Gastrocnemius medialis (tissue), 4 donors: ENCODE measurements at regions not wholly inside any gene's neighbourhood (a gene's known extent, or its start where the extent isn't known, plus 50 kb on each side); places are given as distances from the start of the nearest gene placed in this dataset.
"Not testable (repeated sequence)": the region's sequence is repeated elsewhere in the genome, so short reads cannot be mapped to it uniquely, and the experiment has no call there.

Source experiments
- ATAC-seq, 2 donors: fragments of 150-250 bp; one replicate each; pipeline ENCODE4 v1.9.1; 2016
- DNase-seq, 2 donors: peaks; one replicate each; pipeline ENCODE4 v3.0.0-alpha.2; 2019
- H3K27ac ChIP-seq, 4 donors: fragments of 200-600 bp; sonication (generic); 1 replicate in 1 of 4; 2 replicates in 3 of 4; pipeline ENCODE4 v1.5.1; 2016 to 2018; ENCODE audit warnings: mild to moderate bottlenecking in 2 of 4, moderate library complexity in 1 of 4
- H3K27me3 ChIP-seq, 3 donors: fragments of 200-600 bp; sonication (generic) in 2 of 3; 1 replicate in 1 of 3; 2 replicates in 2 of 3; pipeline versions ENCODE4 v1.5.1 to v1.6.0; 2016 to 2019; ENCODE audit warnings: mild to moderate bottlenecking in 1 of 3, moderate library complexity in 1 of 3
- H3K36me3 ChIP-seq, 2 donors: fragments of 200-600 bp; sonication (generic) in 1 of 2; one replicate each; pipeline ENCODE4 v1.5.1; 2017 to 2018
- H3K4me1 ChIP-seq, 2 donors: fragments of 200-600 bp; sonication (generic) in 1 of 2; one replicate each; pipeline ENCODE4 v1.5.1; 2016 to 2017; ENCODE audit warnings: mild to moderate bottlenecking in 2 of 2
- H3K4me3 ChIP-seq, 4 donors: fragments of 200-600 bp; sonication (generic) in 3 of 4; 1 replicate in 1 of 4; 2 replicates in 3 of 4; pipeline ENCODE4 v1.5.1; 2016 to 2019; ENCODE audit warnings: mild to moderate bottlenecking in 2 of 4
- H3K9me3 ChIP-seq, 3 donors: fragments of 200-600 bp; sonication (generic) in 2 of 3; 1 replicate in 1 of 3; 2 replicates in 2 of 3; pipeline ENCODE4 v1.5.1; 2016 to 2019
- POLR2A ChIP-seq, 2 donors: fragments of 450-650 bp; IDR thresholded peaks; one replicate each; pipeline ENCODE4 v1.6.1; 2017; ENCODE audit warnings: antibody characterized with exemption in 2 of 2, mild to moderate bottlenecking in 2 of 2, moderate library complexity in 2 of 2
- in situ Hi-C, 4 donors: fragments of 200-750 bp; cut with MboI; loops; one replicate each; pipeline versions ENCODE4 v1.15.0 to v1.8.0; 2017; ENCODE audit warnings: low sequenced_read_pairs in 4 of 4
- intact Hi-C: fragments of 100-400 bp; cut with DNase I; formaldehyde crosslinking; loops from one replicate; pipeline ENCODE4 v1.15.1; 2023; ENCODE audit warnings: low total_unique reads
- TF ChIP-seq, protein P1 (sequence below), 5 experiments: fragments of 450-650 bp in 3 of 5; fragments of 200-600 bp in 2 of 5; sonication (generic) in 2 of 5; IDR thresholded peaks in 4 of 5; conservative IDR thresholded peaks in 1 of 5; 1 replicate in 4 of 5; 2 replicates in 1 of 5; pipeline ENCODE4 v1.5.1; 2016 to 2019; ENCODE audit warnings: antibody characterized with exemption in 5 of 5, mild to moderate bottlenecking in 3 of 5, moderate library complexity in 3 of 5

DNA sequence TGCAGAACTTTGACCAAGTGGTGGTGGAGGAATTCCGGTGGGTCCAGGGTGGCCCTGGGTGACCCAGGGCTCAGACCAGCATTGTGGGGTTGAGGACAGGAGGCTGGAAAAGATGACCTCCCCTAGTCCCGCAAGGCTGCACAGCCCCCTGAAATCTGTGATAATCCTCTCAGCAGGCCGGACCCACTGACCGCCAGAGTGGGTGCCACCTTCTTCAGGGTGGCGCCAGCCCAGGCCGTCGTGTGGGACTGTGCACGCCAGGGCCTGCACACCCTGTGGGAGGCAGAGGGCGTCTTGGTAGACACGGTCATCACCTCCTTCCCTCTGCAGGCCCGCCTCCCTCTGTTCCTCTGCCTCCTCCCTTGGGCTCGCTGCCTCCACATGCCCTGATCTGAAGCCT is 137.7 kb downstream of the TBC1D2B start:
- no peak for DNase-seq
- no peaks in the 10 kb centered on the region for H3K9me3 ChIP-seq
- ATAC-seq, result no peak
- in situ Hi-C loops, result loop anchor here in 1 of 4 donors (25.0 kb wide), 1 partner anchor 797 kb away; no protein-coding TSS in a partner anchor
- H3K36me3 ChIP-seq, result no peaks in the 10 kb centered on the region
- intact Hi-C loops, result no loop called here
- H3K27ac ChIP-seq, result no peak overlapping the region
- TF ChIP-seq POLR2A (IDR thresholded peaks at IDR 0.05), result no peak
- TF ChIP-seq, protein P1, sequence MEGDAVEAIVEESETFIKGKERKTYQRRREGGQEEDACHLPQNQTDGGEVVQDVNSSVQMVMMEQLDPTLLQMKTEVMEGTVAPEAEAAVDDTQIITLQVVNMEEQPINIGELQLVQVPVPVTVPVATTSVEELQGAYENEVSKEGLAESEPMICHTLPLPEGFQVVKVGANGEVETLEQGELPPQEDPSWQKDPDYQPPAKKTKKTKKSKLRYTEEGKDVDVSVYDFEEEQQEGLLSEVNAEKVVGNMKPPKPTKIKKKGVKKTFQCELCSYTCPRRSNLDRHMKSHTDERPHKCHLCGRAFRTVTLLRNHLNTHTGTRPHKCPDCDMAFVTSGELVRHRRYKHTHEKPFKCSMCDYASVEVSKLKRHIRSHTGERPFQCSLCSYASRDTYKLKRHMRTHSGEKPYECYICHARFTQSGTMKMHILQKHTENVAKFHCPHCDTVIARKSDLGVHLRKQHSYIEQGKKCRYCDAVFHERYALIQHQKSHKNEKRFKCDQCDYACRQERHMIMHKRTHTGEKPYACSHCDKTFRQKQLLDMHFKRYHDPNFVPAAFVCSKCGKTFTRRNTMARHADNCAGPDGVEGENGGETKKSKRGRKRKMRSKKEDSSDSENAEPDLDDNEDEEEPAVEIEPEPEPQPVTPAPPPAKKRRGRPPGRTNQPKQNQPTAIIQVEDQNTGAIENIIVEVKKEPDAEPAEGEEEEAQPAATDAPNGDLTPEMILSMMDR (IDR thresholded peaks at IDR 0.05 in 4 of 5, conservative IDR thresholded peaks at IDR 0.05 in 1 of 5), result no peak
- no peaks in the 10 kb centered on the region for H3K27me3 ChIP-seq
- H3K4me1 ChIP-seq, result peaks cover under 1 to 7% of the 10 kb centered on the region in 2 donors
- no peak overlapping the region for H3K4me3 ChIP-seq

- H3K36me3 ChIP-seq, H3K9me3 ChIP-seq, DNase-seq, intact Hi-C loops, H3K27ac ChIP-seq, H3K4me1 ChIP-seq, H3K27me3 ChIP-seq, H3K4me3 ChIP-seq, ATAC-seq: not testable (repeated sequence)
- in situ Hi-C loops, result loop anchor here in 1 of 4 donors (25.0 kb wide), 1 partner anchor 798 kb away; no protein-coding TSS in a partner anchor
These were observed 138.5 kb downstream of the TBC1D2B start for GRCh38 chr15:77939026-77939425.

GRCh38 chr15:77938546-77938945 is 139.0 kb downstream of the TBC1D2B start:
- intact Hi-C loops, H3K36me3 ChIP-seq, H3K27me3 ChIP-seq, DNase-seq, H3K27ac ChIP-seq, H3K4me1 ChIP-seq, ATAC-seq, H3K9me3 ChIP-seq, H3K4me3 ChIP-seq: not testable (repeated sequence)
- in situ Hi-C loops, result loop anchor here in 1 of 4 donors (25.0 kb wide), 1 partner anchor 799 kb away; no protein-coding TSS in a partner anchor

- intact Hi-C loops, H3K9me3 ChIP-seq, ATAC-seq, H3K4me3 ChIP-seq, DNase-seq, H3K27me3 ChIP-seq, H3K4me1 ChIP-seq, H3K36me3 ChIP-seq, H3K27ac ChIP-seq: not testable (repeated sequence)
- in situ Hi-C loops, result loop anchor here in 1 of 4 donors (25.0 kb wide), 1 partner anchor 801 kb away; no protein-coding TSS in a partner anchor
These were observed 140.9 kb downstream of the TBC1D2B start for GRCh38 chr15:77936567-77936966.

DNA sequence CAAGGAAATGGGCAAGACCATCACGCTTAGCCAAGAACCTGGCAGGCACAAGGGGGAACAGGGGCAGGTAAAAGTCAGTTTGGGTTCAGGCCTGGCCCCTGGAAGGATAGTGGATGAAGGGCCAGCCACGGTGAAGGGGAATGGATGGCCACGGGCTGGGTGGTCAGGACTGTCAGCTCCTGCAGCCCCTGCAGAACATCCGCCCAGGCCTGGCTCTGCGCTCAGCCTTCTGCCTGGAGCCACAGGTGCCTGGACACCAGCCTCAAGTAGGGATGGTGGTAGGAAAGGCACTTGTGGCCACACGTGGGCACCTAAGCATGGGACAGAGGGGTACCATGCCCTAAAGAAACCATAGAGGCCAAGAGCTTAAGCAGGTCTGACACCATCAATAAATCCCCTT is 143.0 kb downstream of the TBC1D2B start:
- ATAC-seq, H3K36me3 ChIP-seq, intact Hi-C loops, H3K4me1 ChIP-seq, H3K27ac ChIP-seq, H3K9me3 ChIP-seq, DNase-seq, H3K27me3 ChIP-seq, H3K4me3 ChIP-seq: not testable (repeated sequence)
- in situ Hi-C loops, result loop anchor here in 1 of 4 donors (25.0 kb wide), 1 partner anchor 803 kb away; no protein-coding TSS in a partner anchor

GRCh38 chr15:77930907-77931306 is 146.6 kb downstream of the TBC1D2B start:
- in situ Hi-C loops, result loop anchor here in 1 of 4 donors (25.0 kb wide), 1 partner anchor 806 kb away; no protein-coding TSS in a partner anchor
- H3K4me3 ChIP-seq, H3K36me3 ChIP-seq, DNase-seq, H3K27ac ChIP-seq, H3K9me3 ChIP-seq, ATAC-seq, H3K27me3 ChIP-seq, H3K4me1 ChIP-seq, intact Hi-C loops: not testable (repeated sequence)

GRCh38 chr15:77930490-77930889 is 147.0 kb downstream of the TBC1D2B start:
- DNase-seq, H3K4me1 ChIP-seq, H3K4me3 ChIP-seq, H3K9me3 ChIP-seq, H3K36me3 ChIP-seq, H3K27ac ChIP-seq, H3K27me3 ChIP-seq, intact Hi-C loops, ATAC-seq: not testable (repeated sequence)
- in situ Hi-C loops, result loop anchor here in 1 of 4 donors (25.0 kb wide), 1 partner anchor 807 kb away; no protein-coding TSS in a partner anchor

DNA sequence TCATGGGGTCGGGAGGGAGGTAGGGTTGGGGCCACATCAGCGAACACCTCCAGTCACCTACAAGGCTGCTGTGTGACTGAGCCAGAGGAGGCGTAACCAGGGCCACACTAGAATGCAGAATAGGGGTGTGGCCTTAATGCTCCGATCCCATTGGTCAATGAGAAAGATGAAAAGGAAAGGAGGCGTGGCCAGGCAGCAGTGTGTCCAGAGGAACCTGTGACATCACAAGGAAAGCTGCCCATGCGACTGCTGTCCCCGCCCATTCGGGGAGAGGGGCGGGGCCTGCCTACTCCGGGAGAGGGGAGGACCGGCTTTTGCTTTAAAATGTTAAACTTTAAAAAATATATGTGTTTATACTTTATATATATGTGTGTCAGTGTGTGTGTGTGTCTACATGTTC is 150.7 kb downstream of the TBC1D2B start:
- H3K27ac ChIP-seq, H3K4me3 ChIP-seq, DNase-seq, H3K36me3 ChIP-seq, H3K9me3 ChIP-seq, H3K27me3 ChIP-seq, intact Hi-C loops, H3K4me1 ChIP-seq, ATAC-seq: not testable (repeated sequence)
- in situ Hi-C loops, result loop anchor here in 1 of 4 donors (25.0 kb wide), 1 partner anchor 811 kb away; no protein-coding TSS in a partner anchor

DNA sequence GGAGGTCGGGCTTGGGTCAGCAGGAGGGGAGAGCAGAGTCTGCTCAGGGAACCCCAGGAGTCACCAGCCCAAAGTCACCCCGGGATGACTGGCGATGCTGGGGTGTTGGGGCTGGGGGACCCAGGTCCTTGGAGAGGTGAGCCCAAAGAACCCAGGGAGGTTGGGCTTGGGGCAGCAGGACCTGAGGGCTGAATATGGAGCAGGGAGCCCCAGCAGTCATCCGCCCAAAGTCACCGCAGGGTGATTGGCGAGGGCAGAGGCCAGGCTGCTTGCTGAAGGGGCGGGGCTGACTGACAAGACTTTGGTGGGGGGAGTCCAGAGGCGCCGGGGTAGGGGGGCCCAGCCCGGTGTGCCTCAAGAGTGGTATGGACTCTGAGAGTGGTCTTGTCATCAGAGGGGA is 151.2 kb downstream of the TBC1D2B start:
- H3K4me1 ChIP-seq, DNase-seq, ATAC-seq, intact Hi-C loops, H3K27me3 ChIP-seq, H3K4me3 ChIP-seq, H3K36me3 ChIP-seq, H3K27ac ChIP-seq, H3K9me3 ChIP-seq: not testable (repeated sequence)
- in situ Hi-C loops, result loop anchor here in 1 of 4 donors (25.0 kb wide), 1 partner anchor 811 kb away; no protein-coding TSS in a partner anchor

DNA sequence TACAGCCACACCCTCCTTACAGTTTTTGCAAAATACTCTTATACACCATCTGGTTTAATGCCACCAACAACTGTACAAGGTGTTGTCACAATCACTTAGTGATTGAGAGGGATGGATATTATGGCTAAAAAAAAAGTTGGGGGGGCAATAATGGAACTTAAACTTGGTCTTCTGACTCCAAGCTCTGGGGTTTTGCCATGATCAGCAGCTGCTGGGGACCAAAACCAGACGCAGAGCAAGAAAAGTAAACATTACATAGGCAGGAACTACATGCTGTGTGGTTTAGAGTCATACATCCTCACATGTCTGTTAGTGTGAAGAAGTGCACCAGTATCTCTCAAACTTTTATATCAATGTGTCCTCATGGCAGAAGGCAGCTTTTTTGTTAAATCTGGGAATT is 152.4 kb downstream of the TBC1D2B start:
- DNase-seq, H3K4me1 ChIP-seq: not testable (repeated sequence)
- in situ Hi-C loops, result loop anchor here in 1 of 4 donors (25.0 kb wide), 1 partner anchor 812 kb away; no protein-coding TSS in a partner anchor

More for the DNA sequence above, 152.4 kb downstream of the TBC1D2B start:
- H3K9me3 ChIP-seq, ATAC-seq, H3K27me3 ChIP-seq, H3K4me3 ChIP-seq, intact Hi-C loops, H3K27ac ChIP-seq, H3K36me3 ChIP-seq: not testable (repeated sequence)
